WI38 (cell line): ENCODE measurements at regions not wholly inside any gene's neighbourhood (a gene's known extent, or its start where the extent isn't known, plus 50 kb on each side); places are given as distances from the start of the nearest gene placed in this dataset.

Experiments used
- H3K4me3 ChIP-seq: 2 replicates; pipeline ENCODE4 v1.5.1; 2011; ENCODE audit warnings: low read depth, mild to moderate bottlenecking, control low read depth, low read length
- TF ChIP-seq, protein P1 (sequence below): IDR thresholded peaks from 2 replicates; pipeline ENCODE4 v1.5.1; 2012; ENCODE audit warnings: low read depth, mild to moderate bottlenecking, control low read depth, low read length

DNA sequence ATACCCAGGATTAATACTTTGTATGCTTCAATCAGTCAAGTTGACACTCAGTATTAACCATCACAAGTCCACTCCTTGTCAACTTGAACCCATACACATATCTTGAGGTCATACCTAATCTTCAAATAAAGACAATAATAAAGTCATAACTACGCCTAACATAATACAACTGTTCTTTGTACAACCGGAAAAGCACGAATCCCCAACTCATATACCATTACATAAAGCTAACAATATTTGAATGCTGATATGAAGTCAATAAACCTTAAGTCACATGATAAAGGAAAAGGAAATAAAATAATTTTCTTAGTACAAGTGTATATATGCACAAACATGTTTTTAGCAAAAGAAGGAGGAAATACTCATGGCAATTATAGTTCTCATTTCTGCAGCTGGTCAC lies 770.6 kb upstream of the GYPC start:
- H3K4me3 ChIP-seq: no peak overlapping the region
- TF ChIP-seq, protein P1, sequence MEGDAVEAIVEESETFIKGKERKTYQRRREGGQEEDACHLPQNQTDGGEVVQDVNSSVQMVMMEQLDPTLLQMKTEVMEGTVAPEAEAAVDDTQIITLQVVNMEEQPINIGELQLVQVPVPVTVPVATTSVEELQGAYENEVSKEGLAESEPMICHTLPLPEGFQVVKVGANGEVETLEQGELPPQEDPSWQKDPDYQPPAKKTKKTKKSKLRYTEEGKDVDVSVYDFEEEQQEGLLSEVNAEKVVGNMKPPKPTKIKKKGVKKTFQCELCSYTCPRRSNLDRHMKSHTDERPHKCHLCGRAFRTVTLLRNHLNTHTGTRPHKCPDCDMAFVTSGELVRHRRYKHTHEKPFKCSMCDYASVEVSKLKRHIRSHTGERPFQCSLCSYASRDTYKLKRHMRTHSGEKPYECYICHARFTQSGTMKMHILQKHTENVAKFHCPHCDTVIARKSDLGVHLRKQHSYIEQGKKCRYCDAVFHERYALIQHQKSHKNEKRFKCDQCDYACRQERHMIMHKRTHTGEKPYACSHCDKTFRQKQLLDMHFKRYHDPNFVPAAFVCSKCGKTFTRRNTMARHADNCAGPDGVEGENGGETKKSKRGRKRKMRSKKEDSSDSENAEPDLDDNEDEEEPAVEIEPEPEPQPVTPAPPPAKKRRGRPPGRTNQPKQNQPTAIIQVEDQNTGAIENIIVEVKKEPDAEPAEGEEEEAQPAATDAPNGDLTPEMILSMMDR: no peak

DNA sequence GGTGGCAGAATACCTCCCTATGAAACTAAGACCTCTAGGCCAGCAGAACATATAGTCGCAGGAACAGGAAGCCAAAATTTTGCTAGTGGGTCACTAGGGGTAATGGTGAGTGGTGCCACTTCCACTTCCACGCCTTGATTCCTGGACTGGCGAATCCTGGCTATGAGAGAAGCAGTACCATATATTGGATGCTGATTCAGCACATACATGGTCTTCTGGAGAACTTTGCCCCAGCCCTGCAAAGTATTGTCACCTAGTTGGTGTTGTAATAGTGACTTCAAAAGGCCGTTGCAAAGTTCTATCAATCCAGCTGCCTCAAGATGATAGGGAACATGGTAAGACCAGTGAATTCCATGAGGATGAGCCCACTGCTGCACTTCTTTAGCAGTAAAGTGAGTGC lies 769.8 kb upstream of the GYPC start:
- TF ChIP-seq, protein P1: no peak
- H3K4me3 ChIP-seq: no peak overlapping the region

DNA sequence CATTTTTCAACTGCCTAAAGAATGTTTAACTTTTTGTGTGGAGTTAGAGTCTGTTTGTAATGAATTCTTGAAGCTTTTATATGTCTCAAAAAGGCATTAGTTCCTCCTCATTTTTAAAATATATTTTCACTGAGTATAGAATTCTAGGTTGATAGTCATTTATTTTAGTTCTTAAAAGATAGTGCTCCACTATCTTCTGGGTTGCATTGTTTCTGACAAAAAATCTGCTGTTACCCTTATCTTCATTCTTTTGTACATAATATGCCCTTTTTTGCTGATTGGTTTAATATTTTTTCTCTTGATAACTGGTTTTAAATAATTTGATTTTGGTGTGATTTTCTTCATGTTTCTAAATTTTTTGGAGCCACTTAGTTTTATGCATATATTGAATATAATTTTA lies 754.7 kb upstream of the GYPC start:
- TF ChIP-seq, protein P1: no peak
- no peak overlapping the region for H3K4me3 ChIP-seq

DNA sequence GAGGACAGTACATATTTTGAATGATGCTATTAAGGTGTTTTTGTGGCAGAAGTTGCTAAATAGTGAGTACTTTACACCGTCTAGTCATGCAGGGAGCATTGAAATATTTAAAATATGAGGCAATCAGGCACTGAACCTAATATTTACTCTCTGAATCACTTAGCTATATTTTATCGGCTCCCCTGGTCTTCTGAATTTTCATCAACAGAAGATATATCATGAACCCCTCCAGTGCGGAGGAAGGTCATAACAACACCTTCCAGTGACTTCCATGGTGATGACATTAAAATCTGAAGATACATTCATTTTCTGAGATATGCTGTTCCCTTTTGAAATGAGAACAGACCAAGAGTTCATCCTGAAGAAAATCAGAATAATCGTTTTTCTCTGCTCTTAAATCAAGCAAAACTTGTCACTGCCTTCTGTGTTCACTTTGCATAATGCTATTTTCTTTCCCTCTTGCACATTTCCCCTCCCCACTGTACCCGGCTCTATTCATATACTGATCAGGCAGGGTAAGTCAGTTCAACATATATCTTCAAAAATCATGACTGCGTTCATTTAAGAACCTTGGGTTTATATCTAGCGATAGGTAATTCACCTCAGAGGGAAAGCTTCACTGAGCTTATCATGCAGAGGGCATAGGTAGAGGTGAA lies 729.9 kb upstream of the GYPC start:
- no peak overlapping the region for H3K4me3 ChIP-seq
- TF ChIP-seq, protein P1: no peak

DNA sequence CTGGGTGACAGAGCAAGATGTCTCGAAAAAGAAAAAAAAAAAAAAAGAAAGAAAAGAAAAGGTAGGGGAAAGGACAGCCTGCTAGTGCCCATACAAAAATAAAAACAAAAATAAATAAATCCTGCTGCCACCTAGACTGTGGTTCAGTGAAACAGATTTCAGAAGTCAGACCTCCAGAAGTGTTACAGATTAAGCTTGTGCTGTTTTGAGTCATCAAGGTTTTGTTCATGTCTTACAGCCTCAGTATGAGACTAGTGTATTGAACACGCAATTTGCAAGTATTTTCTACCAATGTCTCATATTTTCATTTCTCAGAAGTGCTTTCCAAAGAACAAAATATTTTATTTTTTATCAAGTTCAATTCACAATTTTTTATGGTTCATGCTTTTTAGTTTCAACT lies 720.4 kb upstream of the GYPC start:
- H3K4me3 ChIP-seq: no peak overlapping the region
- TF ChIP-seq, protein P1: no peak

DNA sequence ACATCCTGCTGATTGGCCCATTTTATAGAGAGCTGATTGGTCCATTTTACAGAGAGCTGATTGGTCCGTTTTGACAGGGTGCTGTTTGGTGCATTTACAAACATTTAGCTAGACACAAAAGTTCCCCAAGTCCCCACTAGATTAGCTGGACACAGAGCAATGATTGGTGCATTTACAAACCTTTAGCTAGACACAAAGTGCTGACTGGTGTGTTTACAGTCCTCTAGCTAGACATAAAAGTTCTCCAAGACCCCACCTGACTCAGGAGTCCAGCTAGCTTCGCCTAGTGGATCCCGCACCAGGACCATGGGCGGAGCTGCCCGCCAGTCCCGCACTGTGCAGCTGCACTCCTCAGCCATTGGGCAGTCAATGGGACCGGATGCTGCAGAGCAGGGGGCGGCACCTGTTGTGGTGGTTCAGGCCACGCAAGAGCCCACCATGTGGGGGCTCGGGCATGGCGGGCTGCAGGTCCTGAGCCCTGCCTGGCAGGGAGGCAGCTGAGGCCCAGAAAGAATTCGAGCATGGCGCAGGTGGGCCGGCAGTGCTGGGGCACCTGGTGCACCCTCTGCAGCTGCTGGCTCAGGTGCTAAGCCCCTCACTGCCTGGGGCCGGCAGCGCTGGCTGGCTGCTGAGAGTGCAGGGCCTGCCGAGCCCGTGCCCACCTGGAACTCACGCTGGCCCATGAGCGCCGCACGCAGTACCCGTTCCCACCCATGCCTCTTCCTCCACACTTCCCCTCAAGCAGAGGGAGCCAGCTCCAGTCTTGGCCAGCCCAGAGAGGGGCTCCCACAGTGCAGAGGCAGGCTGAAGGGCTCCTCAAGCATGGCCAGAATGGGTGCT lies 713.2 kb upstream of the GYPC start:
- H3K4me3 ChIP-seq: no peak overlapping the region
- TF ChIP-seq, protein P1: no peak

DNA sequence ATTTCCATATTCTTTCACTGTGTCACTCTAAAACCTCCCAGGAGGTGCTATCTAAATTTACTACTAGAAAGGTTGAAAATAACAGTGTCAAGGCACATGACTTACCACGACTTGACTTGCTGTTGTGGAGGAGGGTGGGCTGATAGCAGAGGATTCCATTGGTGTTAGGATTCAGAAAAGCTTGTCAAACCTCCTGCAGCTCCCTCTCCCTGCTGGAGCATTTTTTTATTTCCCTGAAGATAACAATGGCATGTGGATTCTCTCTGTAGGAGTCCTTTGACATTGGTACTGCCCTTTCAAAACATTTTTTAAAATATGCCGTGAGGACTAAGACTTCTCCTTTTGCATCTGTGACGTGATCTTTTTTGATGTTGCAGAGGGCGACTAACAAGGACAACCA lies 696.9 kb upstream of the GYPC start:
- no peak overlapping the region for H3K4me3 ChIP-seq
- TF ChIP-seq, protein P1: no peak
